HCT116 (cell line): ENCODE measurements at regions not wholly inside any gene's neighbourhood (a gene's known extent, or its start where the extent isn't known, plus 50 kb on each side); places are given as distances from the start of the nearest gene placed in this dataset.

ENCODE experiments used
- ATAC-seq: fragments of 200-7000 bp; cut with Tn5 transposase; 2 replicates; pipeline ENCODE4 v1.9.1; 2020; ENCODE audit warnings: mild to moderate bottlenecking, moderate library complexity
- BruUV-seq: library from RNA; stranded (reverse); fragments of 400-500 nt; replicated peaks from 2 replicates; lab custom pipeline; 2021; lab: Mats Ljungman, UMichigan
- CTCF ChIA-PET: fragments of 300-600 bp; sonication (Branson Sonifier 250); formaldehyde crosslinking; loops from one replicate; lab custom pipeline; 2021; ENCODE audit warnings: antibody characterized with exemption; lab: Charles Lee
- POLR2A ChIA-PET: fragments of 300-600, 350-600 bp; sonication (Branson Sonifier 250); formaldehyde crosslinking; loops from one replicate; lab custom pipeline; 2021; ENCODE audit warnings: antibody characterized with exemption; lab: Charles Lee
- RAD21 ChIA-PET, 2 experiments: fragments of 300-600 bp; sonication (Branson Sonifier 250); formaldehyde crosslinking; loops; one replicate each; lab custom pipeline; 2023; ENCODE audit warnings: low total read pairs in 2 of 2; ENCODE audit not compliant: uncharacterized antibody in 2 of 2, unreplicated experiment in 2 of 2, low non-redundant PET in 1 of 2; lab: Charles Lee
- DNase-seq: peaks from one replicate; pipeline ENCODE4 v3.0.0-alpha.2; 2010; ENCODE audit warnings: low read depth, low spot score
- H2AFZ ChIP-seq: fragments of 200-600 bp; shearing (Covaris generic), sonication (generic); 2 replicates; pipeline ENCODE4 v1.6.1; 2017; ENCODE audit warnings: low read depth, mixed run types, mixed read lengths, antibody characterized with exemption, low read length; ENCODE audit not compliant: poor library complexity, severe bottlenecking
- H3K27ac ChIP-seq: 2 replicates; pipeline ENCODE4 v1.5.1; 2012; ENCODE audit warnings: low read depth, low read length
- H3K27me3 ChIP-seq: fragments of 200-600 bp; sonication (generic); 2 replicates; pipeline ENCODE4 v1.6.1; 2016; ENCODE audit warnings: mixed run types, low read length, mixed read lengths; ENCODE audit not compliant: insufficient read depth
- H3K36me3 ChIP-seq, 2 experiments: fragments of 200-500 bp in 1 of 2; fragments of 200-600 bp in 1 of 2; sonication (Bioruptor generic) in 1 of 2; sonication (generic) in 1 of 2; 2 replicates each; pipeline versions ENCODE4 v1.5.1 to v1.6.1; 2014 to 2016; ENCODE audit warnings: low read length in 2 of 2, inconsistent platforms in 1 of 2, mixed read lengths in 1 of 2, mixed run types in 1 of 2; ENCODE audit not compliant: insufficient read depth in 2 of 2, control insufficient read depth in 1 of 2
- H3K4me1 ChIP-seq, 2 experiments: fragments of 200-600 bp in 1 of 2; sonication (generic) in 1 of 2; 2 replicates each; pipeline versions ENCODE4 v1.5.1 to v1.6.1; 2012 to 2017; ENCODE audit warnings: low read length in 2 of 2, inconsistent platforms in 1 of 2, mild to moderate bottlenecking in 1 of 2, mixed read lengths in 1 of 2, mixed run types in 1 of 2, moderate library complexity in 1 of 2; ENCODE audit not compliant: insufficient read depth in 2 of 2, control insufficient read depth in 1 of 2
- H3K4me2 ChIP-seq: fragments of 200-600 bp; sonication (generic); 2 replicates; pipeline ENCODE4 v1.6.1; 2017; ENCODE audit warnings: mixed run types, low read length, mixed read lengths
- H3K4me3 ChIP-seq, 2 experiments: fragments of 200-600 bp in 1 of 2; sonication (generic) in 1 of 2; replicated peaks in 1 of 2; 2 replicates each; pipeline ENCODE4 v1.5.1; 2011 to 2016; ENCODE audit warnings: low read length in 2 of 2, control low read depth in 1 of 2, low read depth in 1 of 2, mild to moderate bottlenecking in 1 of 2, mixed read lengths in 1 of 2, mixed run types in 1 of 2
- H3K79me2 ChIP-seq: fragments of 200-600 bp; sonication (generic); 2 replicates; pipeline ENCODE4 v1.6.1; 2017; ENCODE audit warnings: mild to moderate bottlenecking, mixed run types, low read length, moderate library complexity, mixed read lengths; ENCODE audit not compliant: insufficient read depth
- H3K9ac ChIP-seq: fragments of 200-600 bp; sonication (generic); 2 replicates; pipeline ENCODE4 v1.6.1; 2016; ENCODE audit warnings: low read length, mixed read lengths
- H3K9me2 ChIP-seq: fragments of 200-600 bp; sonication (generic), shearing (Covaris generic); 2 replicates; pipeline ENCODE4 v1.6.1; 2017; ENCODE audit warnings: mixed run types, mild to moderate bottlenecking, moderate library complexity; ENCODE audit not compliant: insufficient read depth
- H3K9me3 ChIP-seq, 2 experiments: fragments of 200-500 bp in 1 of 2; fragments of 200-600 bp in 1 of 2; sonication (Bioruptor generic) in 1 of 2; sonication (generic) in 1 of 2; 2 replicates each; pipeline ENCODE4 v1.6.1; 2014 to 2017; ENCODE audit warnings: low read length in 2 of 2, mixed read lengths in 2 of 2, inconsistent platforms in 1 of 2, low read depth in 1 of 2, mild to moderate bottlenecking in 1 of 2, mixed run types in 1 of 2, moderate library complexity in 1 of 2; ENCODE audit not compliant: control insufficient read depth in 1 of 2, insufficient read depth in 1 of 2
- H4K20me1 ChIP-seq: fragments of 200-600 bp; sonication (generic), shearing (Covaris generic); 2 replicates; pipeline ENCODE4 v1.6.1; 2017; ENCODE audit warnings: mixed run types, mild to moderate bottlenecking, moderate library complexity; ENCODE audit not compliant: insufficient read depth
- CBX3 ChIP-seq: IDR thresholded peaks from 2 replicates; pipeline ENCODE4 v1.6.1; 2012; ENCODE audit warnings: low read depth
- CEBPB ChIP-seq: IDR thresholded peaks from 2 replicates; pipeline ENCODE4 v1.6.1; 2012; ENCODE audit warnings: low read depth
- EZH2 ChIP-seq: fragments of 200-600 bp; sonication (generic); IDR thresholded peaks from 2 replicates; pipeline ENCODE4 v1.6.1; 2017; ENCODE audit warnings: antibody characterized with exemption, mixed run types
- JUND ChIP-seq: IDR thresholded peaks from 2 replicates; pipeline ENCODE4 v1.6.1; 2012
- intact Hi-C: fragments of 100-400 bp; cut with micrococcal nuclease; formaldehyde crosslinking; loops from 2 replicates; pipeline ENCODE4 v1.10.0; 2022
- TF ChIP-seq, protein P1 (sequence below): IDR thresholded peaks from 2 replicates; pipeline ENCODE4 v1.6.1; 2012; ENCODE audit warnings: low read depth

DNA sequence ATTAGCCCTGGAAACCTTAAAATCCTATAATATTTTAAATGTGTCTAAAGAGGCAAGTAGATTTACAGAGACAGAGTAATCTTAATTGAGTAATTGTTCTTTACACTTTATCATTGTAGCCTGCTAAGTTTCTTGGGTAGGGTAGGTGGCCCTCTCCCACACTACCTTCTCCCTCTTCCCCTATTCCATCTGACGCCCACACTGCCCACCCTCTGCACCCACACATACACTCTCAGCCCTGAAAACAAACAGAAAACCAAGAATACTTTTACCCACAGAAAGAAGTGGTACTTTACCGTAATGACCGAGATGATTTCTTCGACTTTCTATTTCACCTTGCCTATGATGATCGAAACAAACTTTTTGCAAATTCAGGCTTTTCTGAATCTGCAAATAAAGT lies 320.4 kb upstream of the OBI1 start:
- DNase-seq (no peak), ATAC-seq (no peak)
- Histone ChIP-seq H3K27ac (no peak overlapping the region), H4K20me1 (no peaks in the 10 kb centered on the region), H3K9me2 (no peaks in the 10 kb centered on the region), H3K4me1 (no peaks in the 10 kb centered on the region), H3K9ac (no peak overlapping the region), H3K27me3 (peaks cover 9% of the 10 kb centered on the region), H3K36me3 (no peaks in the 10 kb centered on the region), H3K4me3 (no peak overlapping the region), H2AFZ (no peak overlapping the region), H3K4me2 (no peak overlapping the region), H3K9me3 (no peaks in the 10 kb centered on the region), H3K79me2 (no peaks in the 10 kb centered on the region)
- TF ChIP-seq CBX3 (no peak), EZH2 (no peak), JUND (no peak), CEBPB (no peak)
- TF ChIP-seq, protein P1, sequence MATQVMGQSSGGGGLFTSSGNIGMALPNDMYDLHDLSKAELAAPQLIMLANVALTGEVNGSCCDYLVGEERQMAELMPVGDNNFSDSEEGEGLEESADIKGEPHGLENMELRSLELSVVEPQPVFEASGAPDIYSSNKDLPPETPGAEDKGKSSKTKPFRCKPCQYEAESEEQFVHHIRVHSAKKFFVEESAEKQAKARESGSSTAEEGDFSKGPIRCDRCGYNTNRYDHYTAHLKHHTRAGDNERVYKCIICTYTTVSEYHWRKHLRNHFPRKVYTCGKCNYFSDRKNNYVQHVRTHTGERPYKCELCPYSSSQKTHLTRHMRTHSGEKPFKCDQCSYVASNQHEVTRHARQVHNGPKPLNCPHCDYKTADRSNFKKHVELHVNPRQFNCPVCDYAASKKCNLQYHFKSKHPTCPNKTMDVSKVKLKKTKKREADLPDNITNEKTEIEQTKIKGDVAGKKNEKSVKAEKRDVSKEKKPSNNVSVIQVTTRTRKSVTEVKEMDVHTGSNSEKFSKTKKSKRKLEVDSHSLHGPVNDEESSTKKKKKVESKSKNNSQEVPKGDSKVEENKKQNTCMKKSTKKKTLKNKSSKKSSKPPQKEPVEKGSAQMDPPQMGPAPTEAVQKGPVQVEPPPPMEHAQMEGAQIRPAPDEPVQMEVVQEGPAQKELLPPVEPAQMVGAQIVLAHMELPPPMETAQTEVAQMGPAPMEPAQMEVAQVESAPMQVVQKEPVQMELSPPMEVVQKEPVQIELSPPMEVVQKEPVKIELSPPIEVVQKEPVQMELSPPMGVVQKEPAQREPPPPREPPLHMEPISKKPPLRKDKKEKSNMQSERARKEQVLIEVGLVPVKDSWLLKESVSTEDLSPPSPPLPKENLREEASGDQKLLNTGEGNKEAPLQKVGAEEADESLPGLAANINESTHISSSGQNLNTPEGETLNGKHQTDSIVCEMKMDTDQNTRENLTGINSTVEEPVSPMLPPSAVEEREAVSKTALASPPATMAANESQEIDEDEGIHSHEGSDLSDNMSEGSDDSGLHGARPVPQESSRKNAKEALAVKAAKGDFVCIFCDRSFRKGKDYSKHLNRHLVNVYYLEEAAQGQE = no peak
- intact Hi-C loops = loop anchor here (2.0 kb wide), 1 partner anchor 843 kb away; no protein-coding TSS in a partner anchor
- no TSS peak for BruUV-seq
- ChIA-PET CTCF (interaction anchor here (1.7 to 1.8 kb wide), 2 partner anchors 738 to 842 kb away, joined by 14 to 22 read pairs; no protein-coding TSS in a partner anchor), POLR2A (no interaction called here), RAD21 (interaction anchor here in 1 of 2 experiments (1.3 kb wide), 1 partner anchor 842 kb away, joined by 6 read pairs; no protein-coding TSS in a partner anchor)
